Astrocyte of the spinal cord (primary cell): ENCODE measurements at regions not wholly inside any gene's neighbourhood (a gene's known extent, or its start where the extent isn't known, plus 50 kb on each side); places are given as distances from the start of the nearest gene placed in this dataset.

Experiments
- DNase-seq: peaks from one replicate; pipeline ENCODE4 v3.0.0; 2011; ENCODE audit warnings: low read depth, low spot score
- H3K4me3 ChIP-seq: 2 replicates; pipeline ENCODE4 v1.5.1; 2011; ENCODE audit warnings: low read depth, mild to moderate bottlenecking, low read length, moderate library complexity
- CTCF ChIP-seq: IDR thresholded peaks from 2 replicates; pipeline ENCODE4 v1.5.1; 2012; ENCODE audit warnings: low read depth, mild to moderate bottlenecking, low read length, inconsistent platforms
- in situ Hi-C: cut with HindIII; loops from 2 replicates; pipeline ENCODE4 v1.10.0; 2017; ENCODE audit warnings: low sequenced_read_pairs

GRCh38 chr4:56127716-56128115 is 179.0 kb downstream of the CEP135 start:
- in situ Hi-C loops: no loop called here
- DNase-seq: no peak
- no peak overlapping the region for H3K4me3 ChIP-seq
- no peak for TF ChIP-seq CTCF

GRCh38 chr4:56123547-56123946 is 174.8 kb downstream of the CEP135 start:
- in situ Hi-C loops: no loop called here

GRCh38 chr4:56123051-56123450 is 174.3 kb downstream of the CEP135 start:
- DNase-seq: no peak
- in situ Hi-C loops: no loop called here
- no peak overlapping the region for H3K4me3 ChIP-seq
- no peak for TF ChIP-seq CTCF

More at GRCh38 chr4:56123547-56123946, 174.8 kb downstream of the CEP135 start:
- DNase-seq: no peak
- TF ChIP-seq CTCF: no peak
- no peak overlapping the region for H3K4me3 ChIP-seq

- no peak for TF ChIP-seq CTCF
- DNase-seq: no peak
- no peak overlapping the region for H3K4me3 ChIP-seq
- in situ Hi-C loops: no loop called here
These were observed 170.1 kb downstream of the CEP135 start for GRCh38 chr4:56118845-56119244.

- DNase-seq: no peak
- in situ Hi-C loops: no loop called here
- H3K4me3 ChIP-seq: no peak overlapping the region
- no peak for TF ChIP-seq CTCF
These were observed 169.3 kb downstream of the CEP135 start for GRCh38 chr4:56118055-56118454.

GRCh38 chr4:56115898-56116297 is 167.2 kb downstream of the CEP135 start:
- TF ChIP-seq CTCF: no peak
- H3K4me3 ChIP-seq: no peak overlapping the region
- in situ Hi-C loops: no loop called here
- no peak for DNase-seq

- in situ Hi-C loops: no loop called here
- no peak for DNase-seq
- TF ChIP-seq CTCF: peak; percentile 11
- H3K4me3 ChIP-seq: no peak overlapping the region
These were observed 163.6 kb downstream of the CEP135 start for GRCh38 chr4:56112377-56112776.
